Mesenchymal stem cell (in vitro differentiated cells and primary cell): ENCODE measurements at regions not wholly inside any gene's neighbourhood (a gene's known extent, or its start where the extent isn't known, plus 50 kb on each side); places are given as distances from the start of the nearest gene placed in this dataset.

ENCODE experiments used
- DNase-seq: peaks from one replicate; pipeline ENCODE4 v3.0.0-alpha.2; 2013
- H2AFZ ChIP-seq: one replicate; pipeline ENCODE4 v1.6.1; 2013; ENCODE audit warnings: low read depth, mild to moderate bottlenecking, control low read depth, inconsistent platforms, low read length, moderate library complexity
- H2AK5ac ChIP-seq: 2 replicates; pipeline ENCODE4 v1.6.1; 2013; ENCODE audit warnings: low read length, moderate library complexity, mild to moderate bottlenecking, inconsistent platforms; ENCODE audit not compliant: severe bottlenecking
- H2BK120ac ChIP-seq: one replicate; pipeline ENCODE4 v1.6.1; 2013; ENCODE audit warnings: low read depth, mild to moderate bottlenecking, inconsistent platforms, low read length, moderate library complexity
- H2BK12ac ChIP-seq, 2 experiments: one replicate each; pipeline ENCODE4 v1.6.1; 2013; ENCODE audit warnings: inconsistent platforms in 2 of 2, low read length in 2 of 2, mild to moderate bottlenecking in 2 of 2, moderate library complexity in 2 of 2, control low read depth in 1 of 2
- H2BK15ac ChIP-seq: one replicate; pipeline ENCODE4 v1.6.1; 2013; ENCODE audit warnings: mild to moderate bottlenecking, low read depth, inconsistent platforms; ENCODE audit not compliant: poor library complexity, severe bottlenecking
- H2BK5ac ChIP-seq: 2 replicates; pipeline ENCODE4 v1.6.1; 2013; ENCODE audit warnings: low read depth, mild to moderate bottlenecking, low read length, control low read depth, inconsistent platforms; ENCODE audit not compliant: poor library complexity, severe bottlenecking
- H3K14ac ChIP-seq, 2 experiments: one replicate each; pipeline ENCODE4 v1.6.1; 2013; ENCODE audit warnings: inconsistent platforms in 2 of 2, low read length in 2 of 2, control low read depth in 1 of 2, mild to moderate bottlenecking in 1 of 2, moderate library complexity in 1 of 2
- H3K18ac ChIP-seq, 2 experiments: one replicate each; pipeline ENCODE4 v1.6.1; 2013; ENCODE audit warnings: inconsistent platforms in 2 of 2, low read length in 2 of 2, control low read depth in 1 of 2, low read depth in 1 of 2, mild to moderate bottlenecking in 1 of 2
- H3K23ac ChIP-seq, 2 experiments: one replicate each; pipeline ENCODE4 v1.6.1; 2013; ENCODE audit warnings: inconsistent platforms in 2 of 2, low read length in 2 of 2, mild to moderate bottlenecking in 2 of 2, moderate library complexity in 2 of 2, control low read depth in 1 of 2
- H3K27ac ChIP-seq: 2 replicates; pipeline ENCODE4 v1.5.1; 2013; ENCODE audit warnings: mild to moderate bottlenecking, moderate library complexity, low read length, control low read depth, inconsistent platforms; ENCODE audit not compliant: poor library complexity, severe bottlenecking
- H3K27me3 ChIP-seq, 2 experiments: 2 replicates each; pipeline versions ENCODE4 v1.6.1 to v1.7.0; 2013; ENCODE audit warnings: low read length in 2 of 2, mild to moderate bottlenecking in 2 of 2, moderate library complexity in 2 of 2, control low read depth in 1 of 2, inconsistent platforms in 1 of 2; ENCODE audit not compliant: control insufficient read depth in 1 of 2, insufficient read depth in 1 of 2
- H3K36me3 ChIP-seq, 2 experiments: 2 replicates each; pipeline versions ENCODE4 v1.6.1 to v1.7.0; 2013; ENCODE audit warnings: low read length in 2 of 2, control low read depth in 1 of 2, inconsistent platforms in 1 of 2, low read depth in 1 of 2, mild to moderate bottlenecking in 1 of 2; ENCODE audit not compliant: insufficient read depth in 2 of 2, control insufficient read depth in 1 of 2
- H3K4ac ChIP-seq, 2 experiments: one replicate each; pipeline ENCODE4 v1.6.1; 2013; ENCODE audit warnings: inconsistent platforms in 2 of 2, low read length in 2 of 2, mild to moderate bottlenecking in 2 of 2, moderate library complexity in 2 of 2, control low read depth in 1 of 2, low read depth in 1 of 2
- H3K4me1 ChIP-seq: 2 replicates; pipeline ENCODE4 v1.6.1; 2013; ENCODE audit warnings: low read depth, low read length, control low read depth; ENCODE audit not compliant: control insufficient read depth, insufficient read depth
- H3K4me2 ChIP-seq: 2 replicates; pipeline ENCODE4 v1.6.1; 2013; ENCODE audit warnings: low read length, mild to moderate bottlenecking, inconsistent platforms; ENCODE audit not compliant: poor library complexity, severe bottlenecking
- H3K4me3 ChIP-seq, 2 experiments: 2 replicates each; pipeline versions ENCODE4 v1.5.1 to v1.7.0; 2013; ENCODE audit warnings: low read length in 2 of 2, mild to moderate bottlenecking in 2 of 2, control low read depth in 1 of 2, low read depth in 1 of 2; ENCODE audit not compliant: insufficient read depth in 1 of 2
- H3K79me1 ChIP-seq: replicated peaks from 2 replicates; pipeline ENCODE4 v1.6.1; 2013; ENCODE audit warnings: mild to moderate bottlenecking, control low read depth, low read length, inconsistent platforms; ENCODE audit not compliant: poor library complexity, severe bottlenecking
- H3K9ac ChIP-seq: 2 replicates; pipeline ENCODE4 v1.7.0; 2013; ENCODE audit warnings: mild to moderate bottlenecking, low read length, moderate library complexity
- H3K9me3 ChIP-seq: 2 replicates; pipeline ENCODE4 v1.7.0; 2013; ENCODE audit warnings: mild to moderate bottlenecking, low read length; ENCODE audit not compliant: control insufficient read depth
- H4K8ac ChIP-seq: one replicate; pipeline ENCODE4 v1.6.1; 2013; ENCODE audit warnings: inconsistent platforms, mild to moderate bottlenecking, low read length, moderate library complexity
- H4K91ac ChIP-seq: one replicate; pipeline ENCODE4 v1.6.1; 2013; ENCODE audit warnings: mild to moderate bottlenecking, low read length, inconsistent platforms
- WGBS: methylation state at CpG from one replicate; pipeline ENCODE4 v1.1.7; 2013; ENCODE audit warnings: mixed read lengths; 5-methylcytosine and 5-hydroxymethylcytosine counted together

GRCh38 chr14:56046996-56047395 lies 71.2 kb upstream of the PELI2 start:
- Histone ChIP-seq H3K27me3 (no peaks in the 10 kb centered on the region), H2BK5ac (no peak overlapping the region), H3K23ac (no peak overlapping the region), H4K8ac (no peak overlapping the region), H3K4me1 (no peaks in the 10 kb centered on the region), H3K36me3 (no peaks in the 10 kb centered on the region), H3K79me1 (no peaks in the 10 kb centered on the region), H2BK12ac (no peak overlapping the region), H3K4me2 (no peak overlapping the region), H2BK120ac (no peak overlapping the region), H2BK15ac (no peak overlapping the region), H3K4me3 (no peak overlapping the region), H3K27ac (no peak overlapping the region), H4K91ac (no peak overlapping the region), H3K14ac (no peak overlapping the region), H3K18ac (no peak overlapping the region), H2AK5ac (no peak overlapping the region), H2AFZ (no peak overlapping the region), H3K9me3 (no peaks in the 10 kb centered on the region), H3K9ac (no peak overlapping the region), H3K4ac (no peak overlapping the region)
- no peak for DNase-seq
- WGBS: 100% methylated on average over 1 of the region's 1 CpG

DNA sequence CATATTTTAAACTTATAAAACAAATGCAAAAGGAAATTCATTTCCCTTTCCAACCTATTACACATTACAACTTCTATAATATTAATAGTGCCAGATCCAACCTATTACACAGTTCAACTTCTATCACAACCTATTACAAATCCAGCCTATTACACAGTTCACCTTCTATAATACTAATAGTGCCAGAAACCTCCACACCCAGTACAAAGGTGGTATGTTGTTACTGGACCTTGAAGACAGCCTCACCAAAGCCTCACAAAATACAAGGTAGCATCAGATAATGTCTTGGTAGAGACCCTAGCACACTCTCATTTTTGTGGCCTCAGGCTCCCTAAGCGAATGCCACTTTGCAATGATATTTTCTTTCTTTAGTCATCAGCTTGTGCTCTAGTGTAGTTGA lies 68.7 kb upstream of the PELI2 start:
- H3K4ac ChIP-seq: no peak overlapping the region
- no peak overlapping the region for H2AFZ ChIP-seq
- no peak overlapping the region for H3K4me2 ChIP-seq
- no peak overlapping the region for H3K27ac ChIP-seq
- H3K9me3 ChIP-seq: no peaks in the 10 kb centered on the region
- H3K18ac ChIP-seq: no peak overlapping the region
- 63% methylated on average over 1 of the region's 1 CpG for WGBS
- H4K8ac ChIP-seq: no peak overlapping the region
- H2BK12ac ChIP-seq: no peak overlapping the region
- no peak overlapping the region for H4K91ac ChIP-seq
- H3K9ac ChIP-seq: no peak overlapping the region
- no peak overlapping the region for H2AK5ac ChIP-seq
- DNase-seq: no peak
- H2BK5ac ChIP-seq: no peak overlapping the region
- H3K14ac ChIP-seq: no peak overlapping the region
- H3K4me1 ChIP-seq: no peaks in the 10 kb centered on the region
- H3K4me3 ChIP-seq: no peak overlapping the region
- H2BK15ac ChIP-seq: no peak overlapping the region
- no peaks in the 10 kb centered on the region for H3K79me1 ChIP-seq
- H2BK120ac ChIP-seq: no peak overlapping the region
- no peak overlapping the region for H3K23ac ChIP-seq
- no peaks in the 10 kb centered on the region for H3K27me3 ChIP-seq
- H3K36me3 ChIP-seq: no peaks in the 10 kb centered on the region

DNA sequence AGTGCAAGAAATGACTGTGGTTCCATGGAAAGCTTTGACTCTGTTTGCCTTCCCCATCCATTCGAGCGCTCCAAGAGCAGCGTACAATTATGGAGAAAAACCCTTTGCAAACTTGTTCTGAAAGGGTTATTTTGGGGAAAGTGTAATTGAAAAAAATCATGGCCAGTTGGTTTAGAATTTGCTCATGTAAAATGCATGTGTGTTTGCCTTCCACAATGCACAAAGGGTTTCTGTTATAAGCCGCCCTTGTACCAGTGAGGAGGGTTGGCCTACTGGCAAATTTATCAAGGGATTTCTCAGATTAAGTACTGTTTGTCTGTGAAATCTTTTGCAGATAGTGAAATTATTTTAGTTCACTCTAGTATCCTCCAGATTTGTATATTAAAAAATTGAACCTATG lies 62.7 kb upstream of the PELI2 start:
- WGBS: 82% methylated on average over 4 of the region's 4 CpGs
- no peak overlapping the region for H3K9ac ChIP-seq
- H4K91ac ChIP-seq: no peak overlapping the region
- H3K4me2 ChIP-seq: no peak overlapping the region
- no peaks in the 10 kb centered on the region for H3K79me1 ChIP-seq
- no peaks in the 10 kb centered on the region for H3K36me3 ChIP-seq
- H3K18ac ChIP-seq: no peak overlapping the region
- H2AFZ ChIP-seq: no peak overlapping the region
- no peak overlapping the region for H3K23ac ChIP-seq
- no peak overlapping the region for H2BK12ac ChIP-seq
- no peak overlapping the region for H3K4ac ChIP-seq
- DNase-seq: no peak
- no peak overlapping the region for H2BK120ac ChIP-seq
- H2BK15ac ChIP-seq: no peak overlapping the region
- H3K9me3 ChIP-seq: no peaks in the 10 kb centered on the region
- H3K27ac ChIP-seq: no peak overlapping the region
- H2AK5ac ChIP-seq: no peak overlapping the region
- H3K4me3 ChIP-seq: no peak overlapping the region
- peaks cover 0 to 11% of the 10 kb centered on the region in 2 experiments for H3K27me3 ChIP-seq
- H2BK5ac ChIP-seq: no peak overlapping the region
- H3K4me1 ChIP-seq: peaks cover 4% of the 10 kb centered on the region
- H3K14ac ChIP-seq: no peak overlapping the region
- no peak overlapping the region for H4K8ac ChIP-seq

DNA sequence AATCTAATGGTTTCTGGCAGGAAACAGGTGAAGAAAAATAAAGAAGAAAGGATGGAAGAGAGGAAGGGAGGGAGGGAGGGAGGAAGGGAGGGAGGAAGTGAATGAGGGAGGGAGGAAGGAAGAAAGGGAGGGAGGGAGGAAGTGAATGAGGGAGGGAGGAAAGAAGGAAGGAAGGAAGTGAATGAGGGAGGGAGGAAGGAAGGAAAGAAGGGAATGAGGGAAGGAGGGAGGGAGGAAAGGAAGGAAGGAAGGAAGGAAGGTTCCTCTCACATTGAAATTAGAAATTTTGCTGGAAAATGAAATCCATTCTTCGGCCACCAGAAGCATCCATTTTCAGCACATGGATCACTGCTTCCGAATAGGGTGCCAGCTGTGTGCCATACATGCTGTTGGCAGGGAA lies 62.2 kb upstream of the PELI2 start:
- Histone ChIP-seq H3K23ac (no peak overlapping the region), H3K9ac (no peak overlapping the region), H3K4me3 (no peak overlapping the region), H2BK15ac (no peak overlapping the region), H3K27me3 (peaks cover 0 to 11% of the 10 kb centered on the region in 2 experiments), H3K36me3 (no peaks in the 10 kb centered on the region), H3K14ac (no peak overlapping the region), H4K91ac (no peak overlapping the region), H3K18ac (no peak overlapping the region), H2BK120ac (no peak overlapping the region), H2AK5ac (no peak overlapping the region), H3K4me1 (peaks cover 4% of the 10 kb centered on the region), H3K79me1 (no peaks in the 10 kb centered on the region), H3K4ac (no peak overlapping the region), H4K8ac (no peak overlapping the region), H2BK12ac (no peak overlapping the region), H2BK5ac (no peak overlapping the region), H3K9me3 (no peaks in the 10 kb centered on the region), H3K27ac (no peak overlapping the region), H3K4me2 (no peak overlapping the region), H2AFZ (no peak overlapping the region)
- 77% methylated on average over 1 of the region's 2 CpGs for WGBS
- DNase-seq: no peak
